HEK293 (cell line): ENCODE measurements at regions not wholly inside any gene's neighbourhood (a gene's known extent, or its start where the extent isn't known, plus 50 kb on each side); places are given as distances from the start of the nearest gene placed in this dataset.
A peak's percentile ranks its signal among the peaks of the same experiment; 100 is the strongest.

Experiments used
- CTCF ChIA-PET: fragments of 350-600 bp; formaldehyde crosslinking; extraction: SDS; loops from one replicate; lab custom pipeline; 2021; ENCODE audit warnings: antibody characterized with exemption; lab: Yijun Ruan, JAX
- POLR2A ChIA-PET: fragments of 300-600 bp; formaldehyde crosslinking; extraction: SDS; loops from one replicate; lab custom pipeline; 2020; ENCODE audit warnings: antibody characterized with exemption, inconsistent platforms; lab: Yijun Ruan, JAX
- H3K27ac ChIP-seq: fragments of 200-500 bp; sonication (Bioruptor generic); 2 replicates; pipeline ENCODE4 v1.5.1; 2014; ENCODE audit warnings: low read depth, low read length, control low read depth, inconsistent platforms; ENCODE audit errors: extremely low read depth
- H3K36me3 ChIP-seq, 2 experiments: fragments of 200-500 bp in 1 of 2; sonication (Bioruptor generic) in 1 of 2; 1 replicate in 1 of 2; 2 replicates in 1 of 2; pipeline ENCODE4 v1.5.1; 2014 to 2017; ENCODE audit warnings: inconsistent platforms in 2 of 2, low read length in 2 of 2; ENCODE audit not compliant: control insufficient read depth in 2 of 2, insufficient read depth in 1 of 2
- H3K4me1 ChIP-seq: fragments of 200-500 bp; sonication (Bioruptor generic); 2 replicates; pipeline ENCODE4 v1.5.1; 2014; ENCODE audit warnings: mild to moderate bottlenecking, low read length, inconsistent platforms; ENCODE audit not compliant: control insufficient read depth, insufficient read depth
- H3K4me3 ChIP-seq: 2 replicates; pipeline ENCODE4 v1.5.1; 2011; ENCODE audit warnings: low read depth, mild to moderate bottlenecking, control low read depth, low read length, moderate library complexity
- H3K9me3 ChIP-seq: fragments of 200-500 bp; sonication (Bioruptor generic); 2 replicates; pipeline ENCODE4 v1.5.1; 2014; ENCODE audit warnings: low read depth, low read length, inconsistent platforms; ENCODE audit not compliant: control insufficient read depth, insufficient read depth
- AEBP2 ChIP-seq: fragments of 450-650 bp; formaldehyde crosslinking; IDR thresholded peaks from 2 replicates; pipeline ENCODE4 v1.5.1; 2016; ENCODE audit warnings: missing biosample characterization, missing genetic modification characterization, borderline replicate concordance
- KLF8 ChIP-seq: fragments of 450-650 bp; formaldehyde crosslinking; IDR thresholded peaks from 2 replicates; pipeline ENCODE4 v1.5.1; 2016; ENCODE audit warnings: missing biosample characterization, missing genetic modification characterization
- OVOL3 ChIP-seq: fragments of 450-650 bp; formaldehyde crosslinking; IDR thresholded peaks from 2 replicates; pipeline ENCODE4 v1.5.1; 2016; ENCODE audit warnings: missing biosample characterization, missing genetic modification characterization
- PRDM1 ChIP-seq: fragments of 450-650 bp; formaldehyde crosslinking; IDR thresholded peaks from 2 replicates; pipeline ENCODE4; 2016; ENCODE audit warnings: missing biosample characterization, missing genetic modification characterization
- PRDM2 ChIP-seq: fragments of 450-650 bp; formaldehyde crosslinking; IDR thresholded peaks from 2 replicates; pipeline ENCODE4 v1.5.1; 2016; ENCODE audit warnings: missing biosample characterization, missing genetic modification characterization, borderline replicate concordance
- WT1 ChIP-seq: fragments of 450-650 bp; formaldehyde crosslinking; IDR thresholded peaks from 2 replicates; pipeline ENCODE4 v1.5.1; 2016; ENCODE audit warnings: missing biosample characterization, missing genetic modification characterization
- YY2 ChIP-seq: fragments of 450-650 bp; formaldehyde crosslinking; IDR thresholded peaks from 2 replicates; pipeline ENCODE4 v1.5.1; 2016; ENCODE audit warnings: missing biosample characterization, missing genetic modification characterization
- ZBTB48 ChIP-seq: fragments of 450-650 bp; formaldehyde crosslinking; IDR thresholded peaks from 2 replicates; pipeline ENCODE4 v1.5.1; 2016; ENCODE audit warnings: missing biosample characterization, missing genetic modification characterization
- ZNF138 ChIP-seq: fragments of 450-650 bp; formaldehyde crosslinking; IDR thresholded peaks from 2 replicates; pipeline ENCODE4 v1.5.1; 2016; ENCODE audit warnings: missing biosample characterization, missing genetic modification characterization, borderline replicate concordance
- ZNF148 ChIP-seq: fragments of 450-650 bp; formaldehyde crosslinking; IDR thresholded peaks from 2 replicates; pipeline ENCODE4 v1.5.0; 2017; ENCODE audit warnings: missing biosample characterization, missing genetic modification characterization, borderline replicate concordance
- ZNF16 ChIP-seq: fragments of 450-650 bp; formaldehyde crosslinking; IDR thresholded peaks from 2 replicates; pipeline ENCODE4 v1.5.1; 2016; ENCODE audit warnings: low read depth, missing biosample characterization, missing genetic modification characterization
- ZNF221 ChIP-seq: fragments of 450-650 bp; formaldehyde crosslinking; IDR thresholded peaks from 2 replicates; pipeline ENCODE4 v1.5.1; 2017; ENCODE audit warnings: missing biosample characterization, missing genetic modification characterization, borderline replicate concordance
- ZNF266 ChIP-seq: fragments of 450-650 bp; formaldehyde crosslinking; IDR thresholded peaks from 2 replicates; pipeline ENCODE4 v1.5.1; 2016; ENCODE audit warnings: missing biosample characterization, missing genetic modification characterization, low read depth
- ZNF280D ChIP-seq: fragments of 450-650 bp; formaldehyde crosslinking; IDR thresholded peaks from 2 replicates; pipeline ENCODE4 v1.5.1; 2016; ENCODE audit warnings: missing biosample characterization, missing genetic modification characterization
- ZNF311 ChIP-seq: fragments of 450-650 bp; formaldehyde crosslinking; IDR thresholded peaks from 2 replicates; pipeline ENCODE4 v1.5.1; 2017; ENCODE audit warnings: missing biosample characterization, missing genetic modification characterization, borderline replicate concordance
- ZNF341 ChIP-seq: fragments of 450-650 bp; formaldehyde crosslinking; IDR thresholded peaks from 2 replicates; pipeline ENCODE4; 2016; ENCODE audit warnings: low read depth, missing biosample characterization, missing genetic modification characterization
- ZNF37A ChIP-seq: fragments of 450-650 bp; IDR thresholded peaks from 2 replicates; pipeline ENCODE4 v1.5.1; 2018; ENCODE audit warnings: missing biosample characterization, missing genetic modification characterization
- ZNF544 ChIP-seq: fragments of 450-650 bp; formaldehyde crosslinking; IDR thresholded peaks from 2 replicates; pipeline ENCODE4 v1.5.0; 2017; ENCODE audit warnings: missing biosample characterization, missing genetic modification characterization
- ZNF558 ChIP-seq: fragments of 450-650 bp; formaldehyde crosslinking; IDR thresholded peaks from 2 replicates; pipeline ENCODE4 v1.5.1; 2016; ENCODE audit warnings: missing biosample characterization, missing genetic modification characterization
- ZNF704 ChIP-seq: fragments of 450-650 bp; formaldehyde crosslinking; IDR thresholded peaks from 2 replicates; pipeline ENCODE4 v1.5.1; 2016; ENCODE audit warnings: missing biosample characterization, missing genetic modification characterization
- ZNF777 ChIP-seq: fragments of 450-650 bp; formaldehyde crosslinking; IDR thresholded peaks from 2 replicates; pipeline ENCODE4 v1.5.1; 2017; ENCODE audit warnings: missing biosample characterization, missing genetic modification characterization, borderline replicate concordance
- ZNF792 ChIP-seq: fragments of 450-650 bp; formaldehyde crosslinking; IDR thresholded peaks from 2 replicates; pipeline ENCODE4 v1.5.1; 2016; ENCODE audit warnings: missing biosample characterization, missing genetic modification characterization

- Histone ChIP-seq H3K4me1 (peaks cover 18% of the 10 kb centered on the region), H3K36me3 (no peaks in the 10 kb centered on the region), H3K4me3 (no peak overlapping the region), H3K9me3 (no peaks in the 10 kb centered on the region), H3K27ac (peak overlapping the region; percentile 32)
- POLR2A ChIA-PET = interaction anchor here (1.9 kb wide), 1 partner anchor 607 kb away, joined by 12 read pairs; the partner anchor contains the start of gene CITED2
- CTCF ChIA-PET = interaction anchor here (1.9 kb wide), 1 partner anchor 97 kb away, joined by 4 read pairs; no protein-coding TSS in a partner anchor
- TF ChIP-seq OVOL3 (tag by site-specific recombination) = peak; percentile 63
- TF ChIP-seq WT1 (tag by site-specific recombination) = peak; percentile 90
- TF ChIP-seq YY2 (tag by site-specific recombination) = no peak
- no peak for TF ChIP-seq ZBTB48 (tag by site-specific recombination)
- no peak for TF ChIP-seq ZNF558 (tag by site-specific recombination)
- no peak for TF ChIP-seq PRDM2 (tag by site-specific recombination)
- TF ChIP-seq ZNF704 = no peak
- no peak for TF ChIP-seq ZNF37A
- TF ChIP-seq ZNF221 (tag by site-specific recombination) = no peak
- peak; percentile 4; the same call in 1 of the 2 replicates for TF ChIP-seq PRDM1 (tag by site-specific recombination)
- TF ChIP-seq KLF8 (tag by site-specific recombination) = peak; percentile 85
- no peak for TF ChIP-seq ZNF777 (tag by site-specific recombination)
- TF ChIP-seq ZNF148 (tag by site-specific recombination) = no peak
- peak; percentile 75 for TF ChIP-seq ZNF341 (tag by site-specific recombination)
- no peak for TF ChIP-seq ZNF280D (tag by site-specific recombination)
- no peak for TF ChIP-seq AEBP2 (tag by site-specific recombination)
- TF ChIP-seq ZNF266 (tag by site-specific recombination) = no peak
- no peak for TF ChIP-seq ZNF16
- TF ChIP-seq ZNF138 = no peak
- TF ChIP-seq ZNF792 (tag by site-specific recombination) = no peak
- TF ChIP-seq ZNF544 (tag by site-specific recombination) = no peak
- no peak for TF ChIP-seq ZNF311 (tag by site-specific recombination)
These were observed 607.3 kb upstream of the CITED2 start for GRCh38 chr6:139981768-139982181.
